ENCODE measurements at regions not wholly inside any gene's neighbourhood (a gene's known extent, or its start where the extent isn't known, plus 50 kb on each side); places are given as distances from the start of the nearest gene placed in this dataset.
"Not testable (repeated sequence)": the region's sequence is repeated elsewhere in the genome, so short reads cannot be mapped to it uniquely, and the experiment has no call there.

DNA sequence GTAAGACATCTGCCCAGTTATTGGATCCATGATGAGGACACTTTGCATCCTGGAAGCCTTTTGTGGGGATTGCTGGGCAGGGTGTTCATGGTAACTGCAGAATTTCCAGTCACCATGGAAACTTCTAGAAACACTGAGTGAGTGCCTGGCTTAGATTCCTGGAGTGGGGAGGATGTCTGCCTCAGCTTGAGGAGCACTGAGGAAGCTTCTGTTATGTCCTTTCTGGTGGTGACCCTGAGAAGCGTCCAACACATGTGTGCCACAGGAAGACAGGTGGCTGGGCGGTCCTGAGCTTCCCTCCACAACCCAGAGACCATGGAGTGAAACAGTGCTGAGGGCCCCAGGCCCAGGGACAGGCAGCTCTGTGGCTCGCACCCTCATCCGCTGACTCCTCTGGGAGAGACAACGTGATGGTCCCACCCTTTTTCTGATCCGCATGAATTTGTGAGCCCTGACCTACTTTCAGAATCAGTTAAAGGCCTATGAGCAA is 191.8 kb upstream of the CXCL12 start:
- DNase-seq (ENCODE audit: low spot score) (no peak), ATAC-seq (ENCODE audit: low FRiP score) (peak; percentile 85)
- TF ChIP-seq, protein P1, sequence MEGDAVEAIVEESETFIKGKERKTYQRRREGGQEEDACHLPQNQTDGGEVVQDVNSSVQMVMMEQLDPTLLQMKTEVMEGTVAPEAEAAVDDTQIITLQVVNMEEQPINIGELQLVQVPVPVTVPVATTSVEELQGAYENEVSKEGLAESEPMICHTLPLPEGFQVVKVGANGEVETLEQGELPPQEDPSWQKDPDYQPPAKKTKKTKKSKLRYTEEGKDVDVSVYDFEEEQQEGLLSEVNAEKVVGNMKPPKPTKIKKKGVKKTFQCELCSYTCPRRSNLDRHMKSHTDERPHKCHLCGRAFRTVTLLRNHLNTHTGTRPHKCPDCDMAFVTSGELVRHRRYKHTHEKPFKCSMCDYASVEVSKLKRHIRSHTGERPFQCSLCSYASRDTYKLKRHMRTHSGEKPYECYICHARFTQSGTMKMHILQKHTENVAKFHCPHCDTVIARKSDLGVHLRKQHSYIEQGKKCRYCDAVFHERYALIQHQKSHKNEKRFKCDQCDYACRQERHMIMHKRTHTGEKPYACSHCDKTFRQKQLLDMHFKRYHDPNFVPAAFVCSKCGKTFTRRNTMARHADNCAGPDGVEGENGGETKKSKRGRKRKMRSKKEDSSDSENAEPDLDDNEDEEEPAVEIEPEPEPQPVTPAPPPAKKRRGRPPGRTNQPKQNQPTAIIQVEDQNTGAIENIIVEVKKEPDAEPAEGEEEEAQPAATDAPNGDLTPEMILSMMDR (IDR thresholded peaks at IDR 0.05), result no peak

DNA sequence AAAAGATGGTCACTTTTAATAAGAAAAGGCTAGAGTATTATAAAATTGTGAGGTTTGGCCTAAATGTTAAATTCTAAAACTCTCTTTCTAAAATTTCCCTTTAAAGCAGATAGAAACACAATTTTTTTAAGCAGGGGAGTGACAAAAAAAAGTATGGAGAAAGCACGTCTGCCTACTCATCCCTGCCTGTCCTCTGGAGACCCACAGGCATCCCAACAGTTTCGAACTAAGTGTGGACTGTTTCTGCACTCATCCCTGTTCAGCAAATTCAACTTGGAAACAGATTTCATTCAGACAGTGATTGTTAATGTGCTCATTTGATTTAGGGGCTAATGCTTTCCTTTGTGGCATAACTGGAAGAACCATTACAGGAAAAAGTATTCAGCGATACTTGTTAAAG is 192.6 kb upstream of the CXCL12 start:
- TF ChIP-seq, protein P1 (IDR thresholded peaks at IDR 0.05), result no peak
- ATAC-seq (ENCODE audit: low FRiP score) (no peak), DNase-seq (ENCODE audit: low spot score) (no peak)

DNA sequence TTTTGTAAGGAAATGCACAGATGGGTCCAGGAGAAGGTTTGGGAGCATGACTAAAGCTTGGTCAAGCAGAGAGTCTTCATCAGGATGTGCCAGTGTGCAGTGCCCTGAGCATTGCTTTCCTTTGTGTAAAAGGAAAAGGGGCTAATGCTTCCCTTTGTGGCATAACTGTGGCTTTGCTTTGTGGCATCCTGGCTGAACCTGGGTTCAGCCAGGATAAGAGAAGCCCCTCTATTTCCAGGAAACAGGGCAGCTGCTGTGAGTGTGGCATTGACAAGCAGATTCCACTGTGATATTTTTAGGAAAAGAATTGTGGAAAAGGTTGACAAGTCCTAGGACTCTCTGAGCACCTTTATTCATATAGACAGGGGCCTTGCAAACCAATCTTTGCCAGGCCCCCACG is 193.4 kb upstream of the CXCL12 start:
- no peak for DNase-seq (ENCODE audit: low spot score)
- TF ChIP-seq, protein P1 (IDR thresholded peaks at IDR 0.05), result no peak
- ATAC-seq (ENCODE audit: low FRiP score), result no peak

DNA sequence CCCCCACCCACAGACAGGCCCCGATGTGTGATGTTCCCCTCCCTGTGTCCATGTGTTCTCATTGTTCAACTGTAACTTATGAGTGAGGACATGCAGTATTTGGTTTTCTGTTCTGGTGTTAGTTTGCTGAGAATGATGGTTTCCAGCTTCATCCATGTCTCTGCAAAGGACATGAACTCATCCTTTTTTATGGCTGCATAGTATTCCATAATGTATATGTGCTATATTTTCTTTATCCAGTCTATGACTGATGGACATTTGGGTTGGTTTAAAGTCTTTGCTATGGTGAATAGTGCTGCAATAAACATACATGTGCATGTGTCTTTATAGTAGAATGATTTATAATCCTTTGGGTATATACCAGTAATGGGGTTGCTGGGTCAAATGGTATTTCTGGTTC is 194.1 kb upstream of the CXCL12 start:
- ATAC-seq (ENCODE audit: low FRiP score); DNase-seq (ENCODE audit: low spot score): not testable (repeated sequence)

DNA sequence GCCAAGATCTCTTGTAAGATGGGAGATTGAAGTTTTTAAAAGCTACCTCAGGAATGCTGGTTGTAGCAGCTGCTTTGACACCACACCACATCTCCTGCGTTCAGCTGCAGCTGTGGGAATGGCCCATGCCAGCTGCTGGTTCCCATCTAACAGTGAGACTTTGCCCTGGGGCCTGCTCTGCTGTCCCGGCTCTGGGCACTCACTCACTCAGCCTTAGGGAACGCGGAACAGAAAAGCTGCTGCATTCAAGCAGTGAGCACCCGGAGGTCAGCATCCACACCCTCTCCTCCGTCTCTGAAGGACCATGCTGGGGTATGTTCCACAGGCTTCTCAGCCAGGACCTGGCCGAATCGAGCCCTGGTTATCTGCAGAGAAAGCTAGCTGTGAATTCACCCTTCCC is 197.1 kb upstream of the CXCL12 start:
- TF ChIP-seq, protein P1 (IDR thresholded peaks at IDR 0.05), result no peak
- DNase-seq (ENCODE audit: low spot score), result no peak
- ATAC-seq (ENCODE audit: low FRiP score), result no peak

DNA sequence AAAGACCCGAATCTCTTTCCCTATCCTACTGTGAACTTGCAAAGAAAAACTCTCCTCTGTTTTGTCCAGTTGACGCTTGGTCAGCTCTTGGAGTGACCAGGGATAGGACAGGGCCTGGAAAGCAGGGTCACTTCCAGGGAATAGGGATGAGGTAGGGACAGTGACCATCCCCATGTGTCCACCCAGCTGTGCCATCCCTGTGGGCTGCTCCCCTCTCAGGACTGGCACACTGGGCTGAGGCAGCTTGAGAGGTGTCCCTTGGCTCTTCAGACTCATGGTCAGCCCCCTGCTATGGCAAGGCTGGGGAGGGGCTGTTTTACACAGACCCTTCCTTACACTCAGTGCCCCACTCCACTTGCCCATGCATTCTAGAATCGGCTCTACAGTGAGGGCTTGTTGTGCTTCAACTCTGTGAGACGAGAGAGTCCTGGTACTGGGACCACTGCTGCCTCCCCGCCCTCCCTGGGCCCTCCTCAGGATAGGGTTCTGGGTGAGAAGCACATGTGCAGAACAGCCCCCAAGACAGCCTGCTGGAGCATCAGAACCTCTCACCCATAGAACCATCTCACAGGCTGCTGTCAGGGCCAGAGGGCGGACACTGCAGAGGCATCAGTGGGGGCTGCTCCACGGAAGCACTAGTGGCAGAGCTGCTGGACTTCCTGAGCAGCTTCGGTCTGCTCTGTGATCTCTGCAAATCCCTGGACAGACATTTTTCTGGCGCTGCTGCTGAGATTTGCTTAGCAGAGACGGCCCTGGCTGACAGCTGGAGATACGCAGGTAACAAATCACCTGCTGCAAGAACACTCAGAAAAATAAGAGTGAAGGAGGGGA is 202.8 kb upstream of the CXCL12 start:
- TF ChIP-seq, protein P1 (IDR thresholded peaks at IDR 0.05), result no peak
- ATAC-seq (ENCODE audit: low FRiP score) (peak; percentile 31), DNase-seq (ENCODE audit: low spot score) (no peak)

DNA sequence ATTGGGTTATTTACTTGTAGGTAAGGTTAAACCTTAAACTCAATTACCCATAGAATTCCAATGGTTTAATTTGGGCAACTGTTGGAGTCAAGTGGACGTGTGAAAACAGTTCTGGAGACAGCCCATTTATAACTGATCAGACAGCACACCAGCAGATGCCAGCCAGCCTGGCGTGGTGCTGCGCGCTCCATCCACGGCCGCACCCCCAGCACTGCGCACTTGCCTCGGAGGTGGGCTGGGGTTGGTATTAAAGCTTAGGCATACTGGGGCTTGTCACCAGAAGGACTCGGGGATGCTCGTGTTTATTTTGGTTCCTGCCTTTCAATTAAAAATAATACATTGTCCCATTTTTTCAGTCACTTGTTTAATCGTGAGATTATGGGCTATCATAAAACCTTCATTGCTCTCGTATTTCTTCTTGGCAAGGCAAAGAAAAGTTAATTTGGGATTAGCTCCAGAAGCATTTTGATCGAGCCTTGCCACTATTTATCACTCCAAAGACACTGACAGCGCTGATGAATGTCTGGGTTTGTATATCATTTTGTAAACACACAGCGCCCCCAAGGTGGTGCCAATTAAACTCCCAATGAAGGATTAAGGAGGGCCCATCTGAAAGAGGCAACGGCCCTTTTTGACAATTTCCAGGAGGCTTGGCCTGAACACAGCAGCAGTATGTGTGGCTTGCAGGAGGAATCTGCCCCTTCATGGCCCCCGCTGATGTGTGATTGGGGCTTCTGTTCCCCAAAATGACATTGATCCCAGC is 204.5 kb upstream of the CXCL12 start:
- ATAC-seq (ENCODE audit: low FRiP score) (no peak), DNase-seq (ENCODE audit: low spot score) (no peak)
- TF ChIP-seq, protein P1 (IDR thresholded peaks at IDR 0.05), result no peak
